ENCODE measurements at regions not wholly inside any gene's neighbourhood (a gene's known extent, or its start where the extent isn't known, plus 50 kb on each side); places are given as distances from the start of the nearest gene placed in this dataset.
"Not testable (repeated sequence)": the region's sequence is repeated elsewhere in the genome, so short reads cannot be mapped to it uniquely, and the experiment has no call there.

GRCh38 chr14:36465178-36465577 is 54.9 kb downstream of the NKX2-1 start:
- no peak for DNase-seq

- no peak for DNase-seq
These were observed 57.1 kb downstream of the NKX2-1 start for GRCh38 chr14:36462890-36463289.

- DNase-seq: no peak
These were observed 64.8 kb downstream of the NKX2-1 start for GRCh38 chr14:36455241-36455627.

- DNase-seq: no peak
These were observed 65.3 kb downstream of the NKX2-1 start for GRCh38 chr14:36454599-36455240.

GRCh38 chr14:36452860-36453259 is 67.2 kb downstream of the NKX2-1 start:
- no peak for DNase-seq

GRCh38 chr14:36451310-36452065 is 68.5 kb downstream of the NKX2-1 start:
- no peak for DNase-seq

- DNase-seq: no peak
These were observed 69.5 kb downstream of the NKX2-1 start for GRCh38 chr14:36450550-36450949.

- DNase-seq: no peak
These were observed 70.1 kb downstream of the NKX2-1 start for GRCh38 chr14:36449903-36450302.

GRCh38 chr14:36443374-36443773 is 76.7 kb downstream of the NKX2-1 start:
- DNase-seq: no peak

- DNase-seq: no peak
These were observed 77.2 kb downstream of the NKX2-1 start for GRCh38 chr14:36442824-36443241.

- DNase-seq: no peak
These were observed 78.7 kb downstream of the NKX2-1 start for GRCh38 chr14:36441283-36441682.

- no peak for DNase-seq
These were observed 80.3 kb downstream of the NKX2-1 start for GRCh38 chr14:36439766-36440165.

GRCh38 chr14:36438883-36439282 is 81.1 kb downstream of the NKX2-1 start:
- no peak for DNase-seq

GRCh38 chr14:36430662-36431084 is 89.4 kb downstream of the NKX2-1 start:
- DNase-seq: no peak

GRCh38 chr14:36430169-36430568 is 89.9 kb downstream of the NKX2-1 start:
- no peak for DNase-seq

- no peak for DNase-seq
These were observed 90.3 kb downstream of the NKX2-1 start for GRCh38 chr14:36429692-36430091.

- DNase-seq: no peak
These were observed 91.7 kb downstream of the NKX2-1 start for GRCh38 chr14:36428350-36428749.

- peak; percentile 74 for DNase-seq
These were observed 93.2 kb downstream of the NKX2-1 start for GRCh38 chr14:36426836-36427235.

- no peak for DNase-seq
These were observed 93.9 kb downstream of the NKX2-1 start for GRCh38 chr14:36426113-36426512.

GRCh38 chr14:36424478-36425102 is 95.4 kb downstream of the NKX2-1 start:
- DNase-seq: peak; percentile 75

GRCh38 chr14:36423430-36423829 is 96.6 kb downstream of the NKX2-1 start:
- no peak for DNase-seq

- no peak for DNase-seq
These were observed 99.8 kb upstream of the MBIP start for GRCh38 chr14:36420149-36420687.

GRCh38 chr14:36418937-36419336 is 98.5 kb upstream of the MBIP start:
- DNase-seq: no peak

- DNase-seq: not testable (repeated sequence)
These were observed 91.5 kb upstream of the MBIP start for GRCh38 chr14:36411951-36412350.

Measured in NCI-H2171 (cell line).